MV-4-11 (cell line): ENCODE measurements at regions not wholly inside any gene's neighbourhood (a gene's known extent, or its start where the extent isn't known, plus 50 kb on each side); places are given as distances from the start of the nearest gene placed in this dataset.

ENCODE experiments used
- DNase-seq: peaks from one replicate; lab custom pipeline; 2025; lab: John Stamatoyannopoulos, UW

- no peak for DNase-seq
Observed at GRCh38 chr10:64209561-64209960, 688.4 kb downstream of the REEP3 start.

GRCh38 chr10:64210211-64210610 is 689.0 kb downstream of the REEP3 start:
- DNase-seq, result no peak

- no peak for DNase-seq
Observed at GRCh38 chr10:64211466-64211865, 690.3 kb downstream of the REEP3 start.

- no peak for DNase-seq
Observed at GRCh38 chr10:64215088-64215487, 693.9 kb downstream of the REEP3 start.

- no peak for DNase-seq
Observed at GRCh38 chr10:64219271-64220025, 698.2 kb downstream of the REEP3 start.

GRCh38 chr10:64234489-64234888 is 713.3 kb downstream of the REEP3 start:
- no peak for DNase-seq

GRCh38 chr10:64257704-64258103 is 736.5 kb downstream of the REEP3 start:
- DNase-seq, result no peak

- DNase-seq, result no peak
Observed at GRCh38 chr10:64261092-64261491, 739.9 kb downstream of the REEP3 start.

- DNase-seq, result no peak
Observed at GRCh38 chr10:64261676-64262075, 740.5 kb downstream of the REEP3 start.

- no peak for DNase-seq
Observed at GRCh38 chr10:64265961-64266360, 744.8 kb downstream of the REEP3 start.

- DNase-seq, result no peak
Observed at GRCh38 chr10:64271508-64271907, 750.3 kb downstream of the REEP3 start.

GRCh38 chr10:64271983-64272382 is 750.8 kb downstream of the REEP3 start:
- DNase-seq, result no peak

GRCh38 chr10:64275001-64275400 is 753.8 kb downstream of the REEP3 start:
- no peak for DNase-seq

- DNase-seq, result no peak
Observed at GRCh38 chr10:64275774-64276173, 754.6 kb downstream of the REEP3 start.

- no peak for DNase-seq
Observed at GRCh38 chr10:64277536-64277935, 756.3 kb downstream of the REEP3 start.

GRCh38 chr10:64283621-64284020 is 762.4 kb downstream of the REEP3 start:
- DNase-seq, result no peak

GRCh38 chr10:64286533-64286932 is 765.3 kb downstream of the REEP3 start:
- no peak for DNase-seq

GRCh38 chr10:64288404-64288803 is 767.2 kb downstream of the REEP3 start:
- no peak for DNase-seq

- no peak for DNase-seq
Observed at GRCh38 chr10:64303566-64303965, 782.4 kb downstream of the REEP3 start.

- DNase-seq, result no peak
Observed at GRCh38 chr10:64306729-64307327, 785.6 kb downstream of the REEP3 start.

GRCh38 chr10:64312876-64313275 is 791.7 kb downstream of the REEP3 start:
- no peak for DNase-seq

- DNase-seq, result no peak
Observed at GRCh38 chr10:64313967-64314366, 792.8 kb downstream of the REEP3 start.

- DNase-seq, result no peak
Observed at GRCh38 chr10:64316416-64316815, 795.2 kb downstream of the REEP3 start.

- no peak for DNase-seq
Observed at GRCh38 chr10:64316833-64317232, 795.6 kb downstream of the REEP3 start.
